Common myeloid progenitor, CD34-positive (primary cell): ENCODE measurements at regions not wholly inside any gene's neighbourhood (a gene's known extent, or its start where the extent isn't known, plus 50 kb on each side); places are given as distances from the start of the nearest gene placed in this dataset.

Experiments
- CTCF ChIA-PET: fragments of 350-600 bp; sonication (Branson Sonifier 250); formaldehyde crosslinking; loops from one replicate; lab custom pipeline; 2021; ENCODE audit warnings: antibody characterized with exemption; lab: Charles Lee
- POLR2A ChIA-PET: fragments of 350-600 bp; sonication (Branson Sonifier 250); formaldehyde crosslinking; loops from one replicate; lab custom pipeline; 2021; ENCODE audit warnings: antibody characterized with exemption; lab: Charles Lee
- DNase-seq, 3 donors: peaks; one replicate each; pipeline versions ENCODE4 v3.0.0 to v3.0.0-alpha.2; 2013
- H3K27ac ChIP-seq, 2 experiments: 1 replicate in 1 of 2; 2 replicates in 1 of 2; pipeline ENCODE4 v1.7.0; 2013; ENCODE audit warnings: inconsistent platforms in 2 of 2, low read length in 2 of 2, mild to moderate bottlenecking in 2 of 2, low read depth in 1 of 2, moderate library complexity in 1 of 2; ENCODE audit not compliant: severe bottlenecking in 2 of 2, insufficient read depth in 1 of 2, poor library complexity in 1 of 2
- H3K27me3 ChIP-seq, 5 experiments: replicated peaks in 2 of 5; 1 replicate in 3 of 5; 2 replicates in 2 of 5; pipeline versions ENCODE4 v1.6.1 to v1.7.0; 2013; ENCODE audit warnings: low read length in 4 of 5, mild to moderate bottlenecking in 2 of 5, moderate library complexity in 2 of 5, inconsistent platforms in 1 of 5; ENCODE audit not compliant: insufficient read depth in 5 of 5, control insufficient read depth in 4 of 5
- H3K36me3 ChIP-seq, 4 experiments: 1 replicate in 2 of 4; 2 replicates in 2 of 4; pipeline versions ENCODE4 v1.6.1 to v1.7.0; 2013; ENCODE audit warnings: low read length in 3 of 4, control low read depth in 1 of 4, mild to moderate bottlenecking in 1 of 4; ENCODE audit not compliant: control insufficient read depth in 4 of 4, insufficient read depth in 4 of 4
- H3K4me1 ChIP-seq, 4 experiments: 1 replicate in 3 of 4; 2 replicates in 1 of 4; pipeline versions ENCODE4 v1.6.1 to v1.7.1; 2013; ENCODE audit warnings: low read length in 3 of 4, mild to moderate bottlenecking in 3 of 4, control low read depth in 1 of 4, inconsistent platforms in 1 of 4, moderate library complexity in 1 of 4; ENCODE audit not compliant: control insufficient read depth in 4 of 4, insufficient read depth in 4 of 4; ENCODE audit errors: control extremely low read depth in 1 of 4
- H3K4me3 ChIP-seq, 7 experiments: 1 replicate in 4 of 7; 2 replicates in 3 of 7; pipeline versions ENCODE4 v1.5.1 to v1.7.0; 2013; ENCODE audit warnings: mild to moderate bottlenecking in 7 of 7, low read length in 6 of 7, moderate library complexity in 6 of 7, inconsistent platforms in 2 of 7, low read depth in 2 of 7, control low read depth in 1 of 7; ENCODE audit not compliant: insufficient read depth in 4 of 7, control insufficient read depth in 1 of 7; ENCODE audit errors: extremely low read depth in 1 of 7
- H3K9me3 ChIP-seq, 5 experiments: 1 replicate in 4 of 5; 2 replicates in 1 of 5; pipeline versions ENCODE4 v1.6.1 to v1.7.1; 2013; ENCODE audit warnings: low read length in 4 of 5, mild to moderate bottlenecking in 2 of 5, inconsistent platforms in 1 of 5, low read depth in 1 of 5, moderate library complexity in 1 of 5; ENCODE audit not compliant: control insufficient read depth in 4 of 5, insufficient read depth in 2 of 5; ENCODE audit errors: control extremely low read depth in 1 of 5
- WGBS: methylation state at CpG from one replicate; pipeline ENCODE4 v1.1.5; 2013; ENCODE audit not compliant: insufficient coverage; 5-methylcytosine and 5-hydroxymethylcytosine counted together

- 78% methylated on average over 4 of the region's 10 CpGs for WGBS
- CTCF ChIA-PET: no interaction called here
- no peak overlapping the region for H3K4me3 ChIP-seq
These were observed 249.5 kb upstream of the POU3F1 start for GRCh38 chr1:38296047-38296446.

GRCh38 chr1:38293567-38293966 lies 247.0 kb upstream of the POU3F1 start:
- 90% methylated on average over 4 of the region's 4 CpGs for WGBS
- peaks cover 2 to 72% (median 30%) of the 10 kb centered on the region in 5 experiments for H3K27me3 ChIP-seq
- H3K9me3 ChIP-seq: peaks cover 0 to 9% (median 4%) of the 10 kb centered on the region in 5 experiments
- DNase-seq: no peak
- POLR2A ChIA-PET: no interaction called here
- H3K4me1 ChIP-seq: peaks cover 0 to 3% (median 0%) of the 10 kb centered on the region in 4 experiments
- no peaks in the 10 kb centered on the region for H3K36me3 ChIP-seq
- H3K27ac ChIP-seq: no peak overlapping the region
- H3K4me3 ChIP-seq: no peak overlapping the region
- CTCF ChIA-PET: no interaction called here

More at GRCh38 chr1:38296047-38296446, 249.5 kb upstream of the POU3F1 start:
- POLR2A ChIA-PET: no interaction called here
- DNase-seq: no peak
- peaks cover 0 to 9% (median 4%) of the 10 kb centered on the region in 5 experiments for H3K9me3 ChIP-seq
- H3K27ac ChIP-seq: no peak overlapping the region
- H3K4me1 ChIP-seq: peaks cover 0 to 3% (median 0%) of the 10 kb centered on the region in 4 experiments
- H3K36me3 ChIP-seq: no peaks in the 10 kb centered on the region
- H3K27me3 ChIP-seq: peaks cover 2 to 55% (median 31%) of the 10 kb centered on the region in 5 experiments

GRCh38 chr1:38292969-38293368 lies 246.4 kb upstream of the POU3F1 start:
- Histone ChIP-seq H3K36me3 (no peaks in the 10 kb centered on the region), H3K27ac (no peak overlapping the region), H3K4me3 (no peak overlapping the region), H3K4me1 (peaks cover 0 to 3% (median 0%) of the 10 kb centered on the region in 4 experiments), H3K27me3 (peaks cover 2 to 76% (median 30%) of the 10 kb centered on the region in 5 experiments), H3K9me3 (peaks cover 0 to 9% (median 4%) of the 10 kb centered on the region in 5 experiments)
- WGBS: 80% methylated on average over 2 of the region's 3 CpGs
- no peak for DNase-seq
- ChIA-PET POLR2A (no interaction called here), CTCF (interaction anchor here (0.5 kb wide), 2 partner anchors 24 to 190 kb away, joined by 3 read pairs; no protein-coding TSS in a partner anchor)

- H3K36me3 ChIP-seq: no peaks in the 10 kb centered on the region
- CTCF ChIA-PET: no interaction called here
- H3K4me1 ChIP-seq: peaks cover 0 to 3% (median 0%) of the 10 kb centered on the region in 4 experiments
- peaks cover 2 to 77% (median 30%) of the 10 kb centered on the region in 5 experiments for H3K27me3 ChIP-seq
- peaks cover 0 to 9% (median 4%) of the 10 kb centered on the region in 5 experiments for H3K9me3 ChIP-seq
- WGBS: 5% methylated on average over 24 of the region's 26 CpGs
- no peak overlapping the region for H3K27ac ChIP-seq
- POLR2A ChIA-PET: no interaction called here
- peak in 1 of 3 donors; percentile 4 for DNase-seq
- H3K4me3 ChIP-seq: peak overlapping the region in 3 of 7 experiments; percentile 4 to 33 (median 22)
These were observed 245.4 kb upstream of the POU3F1 start for GRCh38 chr1:38291906-38292521.

- no CpG with 5 or more reads among the region's 3 CpGs for WGBS
These were observed 244.7 kb upstream of the POU3F1 start for GRCh38 chr1:38291336-38291735.

GRCh38 chr1:38289034-38289433 lies 242.4 kb upstream of the POU3F1 start:
- no peaks in the 10 kb centered on the region for H3K36me3 ChIP-seq
- no CpG with 5 or more reads among the region's 1 CpG for WGBS
- H3K9me3 ChIP-seq: peaks cover 0 to 9% (median 4%) of the 10 kb centered on the region in 5 experiments
- ChIA-PET CTCF (no interaction called here), POLR2A (no interaction called here)
- H3K27ac ChIP-seq: no peak overlapping the region
- H3K27me3 ChIP-seq: peaks cover 2 to 75% (median 24%) of the 10 kb centered on the region in 5 experiments
- no peak for DNase-seq
- H3K4me1 ChIP-seq: peaks cover 0 to 3% (median 0%) of the 10 kb centered on the region in 4 experiments
- no peak overlapping the region for H3K4me3 ChIP-seq

More at GRCh38 chr1:38291336-38291735, 244.7 kb upstream of the POU3F1 start:
- Histone ChIP-seq H3K4me1 (peaks cover 0 to 3% (median 0%) of the 10 kb centered on the region in 4 experiments), H3K27ac (no peak overlapping the region), H3K4me3 (no peak overlapping the region), H3K27me3 (peaks cover 2 to 70% (median 26%) of the 10 kb centered on the region in 5 experiments), H3K9me3 (peaks cover 0 to 9% (median 4%) of the 10 kb centered on the region in 5 experiments), H3K36me3 (no peaks in the 10 kb centered on the region)
- POLR2A ChIA-PET: no interaction called here
- CTCF ChIA-PET: no interaction called here
- no peak for DNase-seq

- POLR2A ChIA-PET: no interaction called here
These were observed 241.0 kb upstream of the POU3F1 start for GRCh38 chr1:38287547-38287946.

More at GRCh38 chr1:38287547-38287946, 241.0 kb upstream of the POU3F1 start:
- no peaks in the 10 kb centered on the region for H3K9me3 ChIP-seq
- no peak for DNase-seq
- no peaks in the 10 kb centered on the region for H3K36me3 ChIP-seq
- CTCF ChIA-PET: no interaction called here
- no peak overlapping the region for H3K27ac ChIP-seq
- 65% methylated on average over 3 of the region's 3 CpGs for WGBS
- H3K4me1 ChIP-seq: peaks cover 0 to 3% (median 0%) of the 10 kb centered on the region in 4 experiments
- no peak overlapping the region for H3K4me3 ChIP-seq
- H3K27me3 ChIP-seq: peaks cover 0 to 68% (median 17%) of the 10 kb centered on the region in 5 experiments
